Activated CD8-positive, alpha-beta memory T cell treated with anti-CD3 and anti-CD28 coated beads for 1 hour (primary cell): ENCODE measurements at regions not wholly inside any gene's neighbourhood (a gene's known extent, or its start where the extent isn't known, plus 50 kb on each side); places are given as distances from the start of the nearest gene placed in this dataset.
"Not testable (repeated sequence)": the region's sequence is repeated elsewhere in the genome, so short reads cannot be mapped to it uniquely, and the experiment has no call there.

Experiments used
- DNase-seq, 2 donors: peaks; one replicate each; pipeline ENCODE4 v3.0.0-alpha.2; 2020; ENCODE audit warnings: low read depth in 1 of 2; ENCODE audit errors: extremely low read depth in 1 of 2

DNA sequence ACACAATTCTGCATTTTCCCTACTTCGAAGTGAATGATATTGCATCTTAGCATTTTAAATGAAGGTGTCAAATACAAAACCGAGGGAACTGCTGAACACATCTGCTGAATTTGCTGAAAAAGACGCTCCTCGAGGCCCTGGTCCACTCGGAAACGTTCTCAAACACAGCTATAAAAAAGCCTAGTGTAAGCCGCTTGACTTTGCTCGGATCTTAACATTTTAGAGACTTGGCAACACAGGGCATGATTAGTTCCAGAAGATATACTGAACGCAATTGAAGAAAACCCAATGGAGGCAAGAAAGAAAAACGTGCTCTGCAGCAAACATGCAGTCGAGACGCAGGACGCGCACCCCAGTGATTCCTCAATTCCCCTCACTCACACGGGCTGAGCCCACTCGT, 506.4 kb upstream of the AMELY start:
- DNase-seq = no peak

DNA sequence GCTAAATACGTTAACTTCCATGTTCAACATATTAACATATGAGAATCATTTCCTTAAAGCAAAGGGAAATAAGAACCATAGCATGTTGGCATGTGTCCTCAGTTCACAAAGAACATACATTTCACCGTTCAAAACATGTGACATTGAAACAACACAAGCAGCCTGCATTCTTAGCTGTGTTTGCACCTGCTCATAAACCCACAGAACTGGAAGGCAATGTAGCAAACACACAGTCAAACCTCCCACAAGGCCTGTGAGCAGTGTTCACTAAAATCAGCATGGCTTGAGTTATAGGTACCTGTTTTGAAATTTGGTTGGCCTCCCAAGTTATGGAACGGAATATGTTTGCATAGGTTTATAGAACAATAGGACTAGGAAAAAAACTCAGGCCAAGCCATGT, 504.9 kb upstream of the AMELY start:
- DNase-seq = no peak

DNA sequence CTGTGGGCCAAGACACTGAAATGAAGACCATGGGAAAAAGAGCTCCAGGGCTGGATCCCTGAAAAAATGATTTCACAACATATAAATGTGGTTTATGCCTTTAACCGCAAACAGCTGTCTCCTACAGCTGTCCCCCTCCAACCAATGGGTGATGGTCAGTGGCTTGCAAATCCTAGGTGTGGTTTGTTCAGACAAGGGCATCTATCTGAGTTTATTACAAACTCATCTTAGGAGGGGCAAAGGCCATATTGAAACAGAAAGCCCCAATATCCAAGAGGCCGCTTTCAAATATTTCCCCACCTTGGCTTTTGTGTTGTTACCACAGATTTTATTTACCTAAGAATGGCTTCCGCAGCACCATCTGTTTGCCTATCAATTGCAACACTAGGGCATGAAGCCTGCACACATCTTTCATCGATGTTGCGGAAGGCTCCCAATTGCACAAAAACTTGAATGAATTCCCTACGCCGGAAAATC, 503.6 kb upstream of the AMELY start:
- no peak for DNase-seq

DNA sequence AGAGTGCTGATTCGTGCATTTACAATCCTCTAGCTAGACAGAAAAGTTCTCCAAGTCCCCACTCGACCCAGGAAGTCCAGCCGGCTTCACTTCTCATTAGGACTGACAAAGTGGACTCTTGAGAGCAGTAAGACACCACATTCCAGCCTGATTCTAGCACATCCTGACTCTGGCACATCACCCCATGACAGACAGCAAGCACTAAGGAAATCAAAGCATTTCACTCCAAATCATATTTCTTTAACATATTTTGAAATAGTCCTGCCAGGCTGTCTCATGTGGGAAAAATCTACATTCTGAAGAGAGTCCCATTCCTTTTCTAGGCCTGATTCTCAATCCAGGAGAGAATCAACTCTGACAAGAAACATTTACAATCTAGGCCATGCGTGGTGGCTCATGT, 478.5 kb upstream of the AMELY start:
- no peak for DNase-seq

DNA sequence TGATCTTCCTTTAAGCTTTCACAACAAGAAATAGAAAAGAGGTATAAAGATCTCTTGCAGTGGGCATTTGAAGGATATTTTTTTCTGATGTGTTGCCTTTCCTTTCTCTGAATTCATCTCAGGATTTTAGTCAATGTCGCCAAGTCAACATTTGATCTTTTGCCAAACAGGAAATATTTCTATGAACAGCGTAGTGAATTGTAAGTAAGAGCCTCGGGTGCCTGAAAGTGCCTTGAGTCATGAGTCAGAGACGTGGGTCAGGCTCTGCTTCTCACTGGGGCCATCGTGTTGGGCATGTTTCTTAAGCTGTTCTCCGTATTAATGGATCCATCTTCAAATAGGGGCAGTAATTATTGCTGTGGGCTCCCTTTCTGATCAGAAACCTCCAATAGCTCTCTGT, 471.4 kb upstream of the AMELY start:
- no peak for DNase-seq

DNA sequence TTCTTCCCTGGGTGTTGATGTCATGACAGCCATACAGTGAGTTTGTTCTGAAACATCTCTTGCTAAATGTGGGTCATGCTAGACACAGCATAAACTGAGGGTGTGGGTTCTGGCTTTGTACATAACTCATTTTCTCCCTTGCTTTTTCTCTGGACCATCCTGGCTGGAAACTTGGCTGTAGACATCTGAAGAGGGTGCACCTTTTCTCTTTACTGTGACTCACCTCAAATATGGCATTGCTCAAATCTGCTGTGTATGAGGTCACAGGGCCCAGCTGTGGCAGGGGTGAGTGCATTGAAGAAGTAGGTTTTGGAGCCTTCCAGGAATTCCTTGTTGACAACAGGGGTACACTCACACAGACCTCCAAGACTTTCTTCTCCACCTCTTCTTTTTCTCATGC, 465.5 kb upstream of the AMELY start:
- no peak for DNase-seq

DNA sequence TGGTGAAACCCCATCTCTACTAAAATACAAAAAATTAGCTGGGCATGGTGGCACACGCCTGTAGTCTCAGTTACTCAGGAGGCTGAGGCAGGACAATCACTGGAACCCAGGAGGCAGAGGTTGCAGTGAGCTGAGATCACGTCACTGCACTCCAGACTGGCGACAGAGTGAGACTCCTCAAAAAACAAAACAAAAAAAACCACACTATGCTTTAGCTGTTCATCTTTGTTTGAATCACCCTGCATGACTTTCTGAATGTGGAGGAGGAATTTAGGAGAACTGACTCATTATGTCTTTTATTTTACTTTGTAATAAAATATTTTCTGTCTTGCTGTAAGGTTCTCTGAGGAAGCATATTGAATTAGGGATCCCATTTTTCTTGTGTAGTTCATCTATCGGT, 462.9 kb upstream of the AMELY start:
- not testable (repeated sequence) for DNase-seq

DNA sequence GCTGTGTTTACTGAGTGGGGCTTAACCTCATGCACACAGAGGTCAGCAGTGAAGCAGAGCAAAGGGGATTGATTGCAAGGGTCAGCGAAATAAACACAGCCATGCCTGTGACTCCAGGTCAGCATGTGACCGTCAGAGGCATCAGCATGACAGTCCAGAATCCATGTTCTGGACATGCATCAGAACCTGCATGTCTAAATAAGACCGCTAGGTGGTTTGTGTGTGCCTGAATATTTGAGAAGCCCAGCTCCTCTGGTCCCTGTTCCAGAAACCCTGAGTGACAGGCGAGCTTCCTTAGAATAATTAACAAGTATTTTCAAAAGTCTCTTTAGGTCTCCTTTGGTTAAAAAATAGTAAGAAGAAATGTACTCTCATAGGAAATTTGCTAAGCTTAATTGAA, 460.4 kb upstream of the AMELY start:
- not testable (repeated sequence) for DNase-seq

DNA sequence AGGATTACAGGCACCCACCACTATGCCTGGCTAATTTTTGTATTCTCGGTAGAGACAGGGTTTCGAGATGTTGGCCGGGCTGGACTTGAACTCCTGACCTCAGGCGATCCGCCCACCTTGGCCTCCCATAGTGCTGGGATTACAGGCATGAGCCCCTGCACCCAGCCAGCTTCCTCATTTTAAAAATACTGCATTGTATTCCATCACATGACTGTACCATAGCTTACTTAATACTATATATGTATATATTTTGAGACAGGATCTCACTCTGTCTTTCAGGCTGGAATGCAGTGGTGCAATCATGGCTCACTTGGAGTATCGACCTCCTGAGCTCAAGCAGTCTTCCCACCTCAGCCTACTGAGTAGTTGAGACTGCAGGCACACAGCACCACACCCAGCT, 459.5 kb upstream of the AMELY start:
- DNase-seq = not testable (repeated sequence)

DNA sequence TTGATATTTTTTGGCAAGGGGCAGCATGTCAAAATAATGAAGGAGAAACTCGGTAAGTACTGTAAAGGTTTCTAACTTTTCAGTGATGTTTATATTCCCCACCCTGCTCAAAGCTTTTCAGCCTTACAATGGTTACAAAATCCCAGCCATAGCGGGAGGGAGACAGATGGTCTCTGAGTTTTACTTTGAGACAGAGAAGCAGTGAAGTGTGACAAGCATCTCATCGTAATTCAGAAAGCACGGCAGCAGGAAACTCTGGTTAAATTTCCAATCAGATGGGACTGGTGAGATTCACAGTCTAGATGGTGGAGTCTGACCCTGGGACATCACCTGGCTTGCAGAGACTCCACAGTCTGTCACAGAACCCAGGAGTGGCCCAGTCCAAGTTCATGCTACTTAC, 448.0 kb upstream of the AMELY start:
- DNase-seq = no peak

DNA sequence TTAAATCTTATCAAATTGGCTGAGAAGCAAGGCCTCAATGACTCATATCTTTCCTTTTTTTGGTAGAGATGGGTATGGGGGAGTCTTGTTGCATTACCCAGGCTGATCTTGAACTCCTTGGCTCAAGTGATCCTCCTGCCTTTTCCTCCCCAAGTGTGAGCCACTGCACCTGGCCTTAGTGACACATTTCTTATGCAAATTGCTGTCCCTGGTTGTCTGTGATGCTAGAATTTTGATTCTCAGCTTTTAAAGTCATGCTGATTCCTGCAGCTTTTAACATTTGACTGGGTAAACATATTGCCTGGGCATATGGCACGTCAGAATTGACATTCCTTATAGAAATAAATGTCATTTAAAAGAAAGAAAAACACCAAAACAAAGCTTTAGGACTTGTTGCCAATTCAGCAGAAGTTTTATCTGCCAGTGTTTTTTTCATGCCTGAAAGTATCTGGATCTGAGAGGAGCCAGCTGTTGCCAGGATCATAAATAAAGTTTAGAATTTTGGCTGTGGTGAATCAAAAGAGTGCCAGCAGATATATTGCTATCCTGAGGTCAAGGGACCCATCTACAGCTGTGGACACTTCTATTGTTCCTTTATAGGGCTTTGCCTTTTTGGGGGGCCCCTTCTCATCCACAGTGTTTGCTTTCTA, 446.7 kb upstream of the AMELY start:
- DNase-seq = no peak

DNA sequence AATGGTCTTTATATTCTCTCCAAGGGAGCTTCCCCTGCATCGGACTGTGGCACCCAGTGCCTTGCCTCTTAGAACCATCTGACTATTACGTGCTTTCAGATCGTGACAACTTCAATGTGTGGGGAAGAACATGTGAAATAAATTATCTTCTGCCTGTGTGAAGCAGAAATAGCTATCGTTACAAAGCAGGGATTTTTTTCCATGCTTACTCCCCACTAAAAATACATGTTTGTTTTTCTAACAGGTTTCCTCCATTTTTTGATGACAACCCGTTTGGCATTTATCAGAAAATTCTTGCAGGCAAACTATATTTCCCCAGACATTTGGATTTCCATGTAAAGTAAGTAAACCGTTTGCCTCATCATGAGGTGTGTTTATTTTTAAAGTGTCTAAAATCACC, 444.3 kb upstream of the AMELY start:
- DNase-seq = not testable (repeated sequence)

DNA sequence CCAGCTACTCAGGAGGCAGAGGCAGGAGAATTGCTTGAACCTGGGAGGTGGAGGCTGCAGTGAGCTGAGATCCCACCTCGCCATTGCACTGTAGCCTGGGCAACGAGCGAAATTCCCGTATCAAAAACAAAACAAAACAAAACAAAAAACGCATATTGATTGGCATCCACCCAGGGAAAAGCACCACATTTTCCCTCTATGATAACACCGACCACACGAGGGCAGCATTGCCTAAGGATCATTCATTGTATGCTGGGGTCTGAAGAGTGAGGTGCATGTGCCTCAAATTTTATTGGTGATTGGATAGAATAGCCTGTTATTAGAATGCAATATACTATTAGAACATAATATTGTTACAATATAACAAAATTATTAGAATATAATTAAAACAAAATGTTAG, 433.1 kb upstream of the AMELY start:
- no peak for DNase-seq

DNA sequence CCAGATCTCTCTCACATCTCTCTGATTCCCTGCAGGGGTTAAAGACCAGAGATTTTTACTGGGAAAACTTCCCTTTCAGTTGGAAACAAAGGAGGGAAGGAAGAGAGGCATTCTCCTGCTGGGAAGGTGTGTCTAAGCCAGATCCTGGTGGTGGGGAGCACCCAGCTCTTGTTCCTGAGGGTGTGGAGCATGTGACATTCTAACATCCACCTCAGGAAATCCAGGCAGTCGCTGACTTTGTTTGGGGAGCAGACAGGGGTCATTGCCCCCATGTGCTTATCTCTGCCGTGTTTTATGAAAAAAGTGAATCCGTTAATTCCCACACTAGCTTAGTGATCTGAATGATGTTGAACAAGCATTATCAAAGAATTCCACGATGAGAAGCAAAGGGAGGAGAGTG, 431.7 kb upstream of the AMELY start:
- no peak for DNase-seq

DNA sequence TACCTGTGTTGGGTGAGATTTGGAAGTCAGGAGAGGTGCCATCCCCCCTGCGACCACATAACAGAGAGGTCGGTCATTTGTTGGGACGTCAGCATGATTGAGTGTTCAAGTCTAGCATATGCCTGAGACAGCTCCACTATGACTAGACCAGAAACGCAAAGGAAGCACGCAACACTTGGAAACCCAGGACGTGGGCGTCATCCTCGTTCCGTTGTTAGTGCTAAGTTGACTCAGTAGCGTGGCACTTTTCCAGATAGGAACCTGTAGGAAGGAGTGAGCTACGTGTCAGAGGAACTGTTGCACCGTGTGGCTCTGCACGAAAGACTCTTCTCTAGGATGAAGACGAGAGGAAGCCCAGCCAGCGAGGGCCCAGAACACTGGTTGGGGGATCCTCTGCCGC, 431.2 kb upstream of the AMELY start:
- DNase-seq = not testable (repeated sequence)

DNA sequence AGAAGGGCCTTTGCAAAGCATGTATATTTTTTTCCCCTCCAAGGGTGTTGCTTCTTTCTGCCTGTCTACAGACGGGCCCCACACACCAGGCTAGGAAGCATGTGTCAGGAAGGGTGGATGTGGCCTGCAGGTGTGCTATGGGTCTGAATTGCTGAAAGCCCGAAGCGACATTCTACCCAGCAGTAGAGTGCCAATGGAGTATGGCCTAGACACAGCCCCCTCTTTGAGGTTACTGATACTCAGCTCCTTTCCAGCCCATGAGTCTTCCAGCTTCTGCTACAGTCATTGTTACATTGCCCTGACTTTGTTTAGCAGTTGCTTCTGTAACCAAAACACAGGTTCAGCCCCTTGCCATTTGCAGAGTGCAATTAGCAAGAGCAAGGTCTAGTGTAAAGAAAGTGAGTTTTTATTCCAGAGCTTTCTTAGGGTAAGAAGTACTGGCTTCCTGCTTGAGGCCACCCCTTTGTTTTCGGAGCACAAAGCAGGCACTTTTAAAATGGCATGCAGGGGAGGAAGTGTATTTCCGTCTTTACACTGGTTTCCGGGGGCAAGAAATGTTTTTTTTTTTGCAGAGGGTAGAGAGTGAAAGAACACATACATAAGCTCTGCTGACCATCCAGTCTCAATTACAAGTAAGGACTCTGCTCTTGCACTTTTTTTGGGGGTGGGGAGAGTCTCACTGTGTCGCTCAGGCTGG, 428.0 kb upstream of the AMELY start:
- DNase-seq = no peak

DNA sequence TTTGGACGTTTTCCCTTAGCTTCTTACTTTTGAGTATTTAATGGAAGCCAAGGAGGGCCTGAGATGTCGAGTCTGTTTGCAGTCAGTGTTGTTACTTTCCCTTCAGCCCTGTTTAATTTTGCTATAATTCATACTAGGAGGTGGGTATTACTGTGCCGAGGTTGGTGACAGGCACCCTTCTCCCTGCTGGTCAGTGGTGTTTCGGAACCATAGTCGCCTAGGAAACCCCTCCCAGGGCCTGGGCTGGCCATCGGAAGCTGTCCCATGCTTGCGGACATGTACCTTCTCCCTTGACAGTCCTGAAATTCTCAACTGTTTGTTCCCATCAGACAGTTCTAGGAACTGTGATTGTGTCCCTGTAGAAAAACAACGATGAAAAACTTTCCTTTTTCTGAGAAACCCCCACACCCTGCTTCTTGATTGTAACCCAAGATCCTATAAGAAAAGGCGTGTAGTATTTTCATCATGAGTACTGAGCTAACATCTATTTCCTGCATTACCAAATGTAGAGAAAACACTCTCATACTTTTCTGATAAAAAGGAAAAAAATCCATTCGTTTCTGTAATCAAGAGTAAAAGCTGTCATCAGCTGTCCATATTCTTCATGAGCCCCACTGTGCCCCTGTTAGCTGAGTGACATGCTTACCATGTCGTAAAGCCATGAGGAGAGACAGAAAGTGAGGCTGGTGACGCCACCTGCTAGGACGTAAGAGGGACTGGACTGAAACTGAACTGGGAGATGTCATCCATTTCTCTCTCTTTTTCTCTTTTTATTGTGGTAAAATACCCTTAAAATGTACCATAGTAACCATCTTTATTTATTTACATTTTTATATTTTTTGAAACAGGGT, 424.7 kb upstream of the AMELY start:
- no peak for DNase-seq

DNA sequence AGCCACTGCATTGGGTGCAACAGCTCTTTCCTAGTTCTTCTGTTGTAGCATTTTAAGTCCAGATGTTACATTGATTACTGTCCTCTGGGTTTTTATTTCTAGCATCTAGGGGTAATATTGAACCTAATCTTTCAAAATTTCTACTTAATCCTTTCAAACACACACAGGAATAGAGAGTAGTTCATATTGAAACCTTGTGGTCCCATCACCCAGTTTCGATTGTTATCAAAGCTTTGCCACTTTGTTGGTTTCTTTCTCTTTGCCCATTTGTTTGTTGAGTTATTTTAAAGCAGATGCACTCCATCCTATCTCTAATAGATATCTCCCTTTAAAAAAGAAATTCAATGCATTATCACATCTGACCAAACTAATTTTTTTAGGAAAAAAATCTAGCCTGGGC, 422.9 kb upstream of the AMELY start:
- DNase-seq = no peak

DNA sequence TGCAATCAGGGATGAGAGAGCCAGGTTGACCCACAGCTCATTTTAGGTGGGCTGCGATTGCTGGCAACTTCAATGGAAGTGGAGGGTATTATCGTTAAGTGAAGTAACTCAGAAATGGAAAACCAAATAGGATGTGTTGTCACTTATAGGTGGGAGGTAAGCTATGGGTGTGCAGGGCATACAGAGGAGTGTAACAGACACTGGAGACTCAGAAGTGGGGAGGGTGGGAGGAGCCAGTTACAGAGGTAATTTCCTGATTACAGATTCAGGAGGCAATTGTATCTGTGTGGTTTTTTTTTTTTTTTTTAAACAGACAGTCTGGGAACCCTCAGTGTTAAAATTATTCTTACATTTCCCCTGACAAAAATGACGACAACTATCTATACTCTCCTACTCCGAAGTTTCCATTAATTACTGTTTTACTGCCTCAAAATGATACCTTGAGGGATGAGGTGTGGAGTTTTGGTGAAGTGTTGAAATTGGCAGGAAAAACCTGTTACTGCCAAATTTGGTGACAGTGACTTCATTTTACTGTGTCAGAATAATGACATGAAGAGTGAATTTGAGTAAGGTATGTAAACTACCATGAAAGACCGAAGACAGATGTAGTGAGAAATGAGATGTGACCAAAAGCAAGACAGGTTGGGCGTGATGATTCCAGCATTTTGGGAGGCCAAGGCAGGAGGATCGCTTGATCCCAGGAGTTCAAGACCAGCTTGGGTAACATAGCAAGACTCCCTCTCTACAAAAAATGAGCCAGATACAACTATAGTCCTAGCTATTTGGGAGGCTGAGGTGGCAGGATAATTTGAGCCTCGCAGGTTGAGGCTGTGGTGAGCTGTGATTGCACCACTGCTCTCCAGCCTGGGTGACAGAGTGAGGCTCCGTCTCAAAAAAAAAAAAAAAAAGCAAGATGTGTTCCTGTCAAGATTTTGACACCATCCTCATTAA, 415.0 kb upstream of the AMELY start:
- no peak for DNase-seq

DNA sequence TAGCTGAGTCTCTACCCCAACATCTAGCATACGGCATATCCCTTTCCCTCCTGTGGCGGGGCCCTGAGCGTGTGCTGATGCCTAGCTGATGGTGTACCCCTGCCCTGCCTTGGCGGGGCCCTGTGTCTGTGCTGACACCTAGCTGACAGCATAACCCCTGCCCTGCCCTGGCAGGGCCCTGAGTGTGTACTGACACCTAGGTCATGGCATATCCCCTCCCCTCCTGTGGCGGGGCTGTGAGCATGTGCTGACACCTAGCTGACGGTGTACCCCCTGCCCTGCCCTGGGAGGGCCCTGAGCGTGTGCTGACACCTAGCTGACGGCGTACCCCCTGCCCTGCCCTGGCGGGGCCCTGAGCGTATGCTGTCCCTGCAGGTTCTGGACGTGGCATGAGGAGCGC, 414.0 kb upstream of the AMELY start:
- no peak for DNase-seq

DNA sequence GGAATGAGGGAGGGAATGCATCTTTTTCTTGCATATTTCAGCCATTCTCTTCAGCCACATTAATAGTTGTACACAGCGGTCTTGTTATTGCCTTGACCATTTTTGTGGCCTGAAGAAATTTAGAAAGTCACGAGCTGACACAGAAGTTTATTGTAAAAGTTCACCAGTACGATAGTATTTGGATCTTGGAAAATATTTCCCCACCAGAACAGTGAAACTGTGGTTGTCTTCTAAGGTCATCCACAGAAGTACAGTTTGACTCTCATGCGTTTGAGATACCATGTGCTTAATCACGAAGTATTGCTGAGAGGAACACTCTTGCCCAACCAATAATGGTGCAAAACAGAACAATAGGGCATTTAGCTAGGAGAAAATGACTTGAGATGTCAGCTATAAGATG, 409.2 kb upstream of the AMELY start:
- no peak for DNase-seq
